HG02870 (cell line): ENCODE measurements at regions not wholly inside any gene's neighbourhood (a gene's known extent, or its start where the extent isn't known, plus 50 kb on each side); places are given as distances from the start of the nearest gene placed in this dataset.
A peak's percentile ranks its signal among the peaks of the same experiment; 100 is the strongest.

Experiments
- ATAC-seq: cut with Tn5 transposase; IDR thresholded peaks from one replicate; pipeline ENCODE4 v1.9.1; 2021; ENCODE audit warnings: mild to moderate bottlenecking, moderate library complexity; ENCODE audit not compliant: unreplicated experiment

GRCh38 chr10:2139746-2140145, 402.4 kb upstream of the ADARB2 start:
- no peak for ATAC-seq

GRCh38 chr10:2137549-2138174, 400.3 kb upstream of the ADARB2 start:
- ATAC-seq: no peak

GRCh38 chr10:2130705-2131305, 393.5 kb upstream of the ADARB2 start:
- no peak for ATAC-seq

GRCh38 chr10:2128991-2129390, 391.7 kb upstream of the ADARB2 start:
- no peak for ATAC-seq

GRCh38 chr10:2124135-2124534, 386.8 kb upstream of the ADARB2 start:
- ATAC-seq: no peak

GRCh38 chr10:2122431-2123124, 385.3 kb upstream of the ADARB2 start:
- no peak for ATAC-seq

DNA sequence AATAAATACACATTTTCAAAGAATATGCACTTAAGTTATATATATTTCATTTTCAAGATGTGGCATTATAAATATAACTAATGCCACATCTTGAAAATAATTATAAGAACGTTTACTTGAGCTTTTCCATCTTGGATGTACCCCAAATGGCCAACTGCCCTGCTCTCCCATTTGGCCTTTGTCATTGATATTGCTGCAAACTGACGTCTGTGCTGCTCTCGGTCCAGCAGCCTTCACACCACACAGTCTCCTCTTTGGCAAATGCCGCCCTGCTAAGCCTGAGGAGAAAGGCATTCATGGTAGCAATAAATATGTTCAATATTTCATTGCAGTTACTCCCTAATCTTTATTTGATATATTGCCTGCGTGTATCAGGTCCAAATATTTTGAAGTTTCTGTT, 384.6 kb upstream of the ADARB2 start:
- ATAC-seq: no peak

DNA sequence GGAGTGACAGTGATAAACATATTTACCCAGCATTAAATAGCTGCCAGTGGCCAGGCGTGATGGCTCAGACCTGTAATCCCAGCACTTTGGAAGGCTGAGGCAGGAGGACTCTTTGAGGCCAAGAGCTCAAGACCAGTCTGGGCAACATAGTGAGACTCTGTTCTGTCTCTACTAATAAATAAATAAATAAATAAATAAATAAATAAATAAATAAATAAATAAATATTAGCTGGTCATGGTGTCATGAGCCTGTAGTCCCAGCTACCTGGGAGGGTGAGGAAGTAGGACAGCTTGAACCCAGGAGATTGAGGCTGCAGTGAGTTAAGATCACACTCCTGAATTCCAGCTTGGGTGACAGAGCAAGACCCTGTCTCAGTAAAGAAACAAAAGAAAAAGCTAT, 384.0 kb upstream of the ADARB2 start:
- no peak for ATAC-seq

GRCh38 chr10:2120746-2121145, 383.4 kb upstream of the ADARB2 start:
- no peak for ATAC-seq

GRCh38 chr10:2119316-2119715, 382.0 kb upstream of the ADARB2 start:
- no peak for ATAC-seq

GRCh38 chr10:2118201-2118600, 380.9 kb upstream of the ADARB2 start:
- ATAC-seq: no peak

- ATAC-seq: no peak
Measured at GRCh38 chr10:2117641-2118040, 380.3 kb upstream of the ADARB2 start.

DNA sequence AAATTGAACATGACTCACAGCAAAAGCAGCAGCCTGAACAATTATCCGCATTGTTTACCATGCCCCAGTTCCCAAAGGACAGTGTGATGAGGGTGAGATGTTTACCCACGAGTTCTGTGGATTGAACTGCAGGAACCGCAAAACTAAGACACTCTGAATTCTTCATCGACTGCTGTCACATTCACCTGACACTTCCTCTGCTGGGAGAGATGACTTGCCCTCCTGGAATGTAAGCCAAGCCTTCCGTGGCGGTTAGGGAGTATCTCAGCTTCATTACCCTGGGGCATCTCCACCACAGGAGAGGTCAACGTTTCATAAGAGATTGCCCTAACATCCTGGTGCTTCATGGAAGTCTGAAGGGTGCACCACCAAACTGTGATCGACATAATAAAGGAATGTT, 374.6 kb upstream of the ADARB2 start:
- ATAC-seq: no peak

DNA sequence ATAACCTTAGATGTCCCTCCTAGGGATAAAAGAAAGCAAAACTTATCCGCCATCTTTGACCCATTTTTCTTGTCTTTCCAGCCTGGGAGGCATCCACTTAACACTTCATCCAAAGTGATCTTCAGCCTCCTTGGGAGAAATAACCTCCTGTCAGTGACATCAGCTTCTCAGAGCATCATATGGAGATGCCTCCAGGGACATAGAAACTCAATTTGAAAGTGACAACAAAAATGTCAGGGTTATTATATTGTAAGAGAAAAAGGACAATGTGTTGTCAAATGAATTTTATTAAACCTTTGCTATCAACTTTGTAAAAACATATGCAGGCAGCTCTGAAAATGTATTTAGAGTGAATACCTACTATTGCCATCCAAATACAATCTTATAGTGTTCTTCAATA, 371.2 kb upstream of the ADARB2 start:
- ATAC-seq: no peak

DNA sequence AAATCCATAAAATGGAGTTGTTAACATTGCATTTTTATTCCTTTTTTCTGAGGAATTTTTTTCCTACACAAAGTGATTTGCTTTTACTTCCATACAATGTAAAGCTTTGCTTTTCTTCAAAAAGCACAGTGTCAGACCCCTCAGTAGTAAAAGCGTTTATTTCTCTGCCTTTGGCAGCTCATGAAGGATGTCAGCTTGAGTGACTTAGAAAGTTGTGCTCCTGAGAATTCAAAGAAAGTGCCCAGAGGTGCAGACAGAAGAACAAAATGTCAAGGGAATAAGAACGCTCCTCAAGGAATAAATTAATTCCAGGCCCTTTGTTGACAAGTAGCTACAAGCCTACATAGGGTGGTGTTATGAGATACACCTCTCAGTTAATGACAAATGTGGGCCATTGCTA, 369.3 kb upstream of the ADARB2 start:
- ATAC-seq: no peak

- ATAC-seq: no peak
Measured at GRCh38 chr10:2099321-2099720, 362.0 kb upstream of the ADARB2 start.

DNA sequence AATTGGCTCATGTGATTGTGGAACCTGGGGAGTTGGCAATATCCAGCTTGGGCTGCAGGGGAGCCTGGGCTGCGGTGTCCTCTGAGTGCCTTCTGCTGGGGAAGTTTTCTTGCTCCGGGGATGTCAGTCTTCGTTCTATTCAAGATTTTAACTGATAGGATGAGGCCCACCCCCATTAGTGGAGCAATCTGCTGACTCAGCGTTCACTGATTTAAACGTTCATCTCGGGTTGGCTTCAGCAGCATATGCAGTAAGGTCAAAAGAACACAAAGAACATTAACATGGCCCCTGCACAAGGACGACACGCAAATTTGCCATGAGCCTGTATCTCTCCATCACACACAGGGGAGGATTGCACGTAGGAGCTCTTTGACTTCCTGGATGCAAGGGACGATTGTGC, 360.6 kb upstream of the ADARB2 start:
- no peak for ATAC-seq

DNA sequence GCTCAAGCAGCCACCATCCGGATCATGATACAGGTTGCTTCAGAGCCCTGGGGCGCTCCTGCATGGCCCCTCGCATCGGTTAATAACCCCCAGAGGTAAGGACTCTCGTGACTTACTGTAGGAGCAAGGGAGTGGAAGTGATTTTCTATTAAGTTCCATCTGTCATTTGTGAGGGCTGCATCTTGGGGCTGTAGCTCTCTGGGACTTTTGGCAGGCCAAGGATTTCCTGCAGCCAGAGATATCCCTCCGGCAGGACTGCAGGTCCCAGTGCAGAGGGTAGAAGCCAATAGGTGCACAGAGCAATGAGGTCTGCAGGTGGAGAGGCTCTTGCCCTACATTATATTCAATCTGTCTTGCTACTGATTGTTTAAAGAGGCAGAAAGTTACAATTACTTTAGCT, 356.8 kb upstream of the ADARB2 start:
- no peak for ATAC-seq

GRCh38 chr10:2083591-2083990, 346.3 kb upstream of the ADARB2 start:
- ATAC-seq: no peak

- ATAC-seq: peak; percentile 63
Measured at GRCh38 chr10:2081501-2081900, 344.2 kb upstream of the ADARB2 start.

GRCh38 chr10:2079603-2080078, 342.3 kb upstream of the ADARB2 start:
- ATAC-seq: no peak

GRCh38 chr10:2077231-2077630, 339.9 kb upstream of the ADARB2 start:
- no peak for ATAC-seq
